ENCODE measurements at regions not wholly inside any gene's neighbourhood (a gene's known extent, or its start where the extent isn't known, plus 50 kb on each side); places are given as distances from the start of the nearest gene placed in this dataset.

DNA sequence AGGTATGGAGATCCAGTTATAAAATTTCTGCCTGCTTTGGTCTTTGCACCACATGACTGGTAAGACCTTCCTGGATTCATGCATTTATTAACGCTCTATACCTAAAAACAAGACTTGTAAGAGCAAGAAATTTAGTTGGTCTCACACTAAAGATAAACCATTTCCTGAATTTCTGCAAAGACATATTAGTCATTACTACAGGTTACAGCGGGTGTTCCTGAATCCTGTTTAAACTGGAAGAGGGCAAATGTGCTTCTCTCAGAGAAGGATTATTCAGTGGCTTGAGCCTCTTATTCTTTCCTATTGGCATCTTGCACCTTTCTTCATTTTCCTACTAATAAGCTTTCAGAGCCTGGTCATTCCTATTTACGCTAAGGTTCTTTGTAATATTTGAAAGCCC is 397.6 kb upstream of the TENM3 start:
- H3K27me3 ChIP-seq: no peaks in the 10 kb centered on the region
- DNase-seq (no peak), ATAC-seq (no peak)
- WGBS, 2 donors: 79 to 84% methylated on average over 3 of the region's 3 CpGs
- intact Hi-C loops (cut with DNase I): no loop called here
- no peaks in the 10 kb centered on the region for H3K4me1 ChIP-seq
- H3K27ac ChIP-seq: no peak overlapping the region
- H3K9me3 ChIP-seq: no peaks in the 10 kb centered on the region
- TF ChIP-seq, protein P1, sequence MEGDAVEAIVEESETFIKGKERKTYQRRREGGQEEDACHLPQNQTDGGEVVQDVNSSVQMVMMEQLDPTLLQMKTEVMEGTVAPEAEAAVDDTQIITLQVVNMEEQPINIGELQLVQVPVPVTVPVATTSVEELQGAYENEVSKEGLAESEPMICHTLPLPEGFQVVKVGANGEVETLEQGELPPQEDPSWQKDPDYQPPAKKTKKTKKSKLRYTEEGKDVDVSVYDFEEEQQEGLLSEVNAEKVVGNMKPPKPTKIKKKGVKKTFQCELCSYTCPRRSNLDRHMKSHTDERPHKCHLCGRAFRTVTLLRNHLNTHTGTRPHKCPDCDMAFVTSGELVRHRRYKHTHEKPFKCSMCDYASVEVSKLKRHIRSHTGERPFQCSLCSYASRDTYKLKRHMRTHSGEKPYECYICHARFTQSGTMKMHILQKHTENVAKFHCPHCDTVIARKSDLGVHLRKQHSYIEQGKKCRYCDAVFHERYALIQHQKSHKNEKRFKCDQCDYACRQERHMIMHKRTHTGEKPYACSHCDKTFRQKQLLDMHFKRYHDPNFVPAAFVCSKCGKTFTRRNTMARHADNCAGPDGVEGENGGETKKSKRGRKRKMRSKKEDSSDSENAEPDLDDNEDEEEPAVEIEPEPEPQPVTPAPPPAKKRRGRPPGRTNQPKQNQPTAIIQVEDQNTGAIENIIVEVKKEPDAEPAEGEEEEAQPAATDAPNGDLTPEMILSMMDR (IDR thresholded peaks at IDR 0.05): no peak
- TF ChIP-seq POLR2A (IDR thresholded peaks at IDR 0.05): no peak
- H3K36me3 ChIP-seq (replicated peaks in 1 of 2; ENCODE audit: insufficient read depth in 1 of 2, low read depth in 2 of 2): no peaks in the 10 kb centered on the region
- no peak overlapping the region for H3K4me3 ChIP-seq

GRCh38 chr4:181846934-181847333 is 396.3 kb upstream of the TENM3 start:
- no peak overlapping the region for H3K4me3 ChIP-seq
- H3K36me3 ChIP-seq (replicated peaks in 1 of 2; ENCODE audit: insufficient read depth in 1 of 2, low read depth in 2 of 2): no peaks in the 10 kb centered on the region
- H3K27me3 ChIP-seq: no peaks in the 10 kb centered on the region
- TF ChIP-seq, protein P1 (IDR thresholded peaks at IDR 0.05): no peak
- no peak for TF ChIP-seq POLR2A (IDR thresholded peaks at IDR 0.05)
- H3K9me3 ChIP-seq: no peaks in the 10 kb centered on the region
- H3K27ac ChIP-seq: no peak overlapping the region
- ATAC-seq (no peak), DNase-seq (no peak)
- no peaks in the 10 kb centered on the region for H3K4me1 ChIP-seq
- intact Hi-C loops (cut with DNase I): no loop called here
- 77 to 80% methylated on average over 4 of the region's 4 CpGs for WGBS, 2 donors

DNA sequence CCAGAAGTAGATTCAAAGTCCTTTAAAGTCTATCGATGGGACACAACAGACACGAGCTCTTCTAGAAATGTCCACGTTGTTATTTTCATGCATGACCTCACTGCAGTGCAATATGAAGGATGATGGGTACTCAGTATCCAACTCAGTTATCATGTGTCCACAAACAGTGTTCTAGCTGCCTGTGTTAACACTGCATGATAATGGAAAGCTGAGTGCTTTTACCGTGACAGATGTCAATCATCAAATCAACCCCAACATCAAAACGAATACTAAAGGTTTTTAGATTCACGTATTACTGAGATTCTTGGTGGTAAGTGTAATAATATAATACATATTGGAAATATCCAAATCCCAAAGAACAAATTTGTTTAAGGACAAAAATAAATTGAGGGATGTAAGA is 394.8 kb upstream of the TENM3 start:
- ATAC-seq (no peak), DNase-seq (no peak)
- TF ChIP-seq, protein P1 (IDR thresholded peaks at IDR 0.05): no peak
- no peak for TF ChIP-seq POLR2A (IDR thresholded peaks at IDR 0.05)
- no peaks in the 10 kb centered on the region for H3K36me3 ChIP-seq (replicated peaks in 1 of 2; ENCODE audit: insufficient read depth in 1 of 2, low read depth in 2 of 2)
- no peaks in the 10 kb centered on the region for H3K27me3 ChIP-seq
- intact Hi-C loops (cut with DNase I): no loop called here
- WGBS, 2 donors: 71 to 74% methylated on average over 6 of the region's 6 CpGs
- no peak overlapping the region for H3K27ac ChIP-seq
- H3K4me3 ChIP-seq: no peak overlapping the region
- H3K4me1 ChIP-seq: no peaks in the 10 kb centered on the region
- H3K9me3 ChIP-seq: no peaks in the 10 kb centered on the region

- TF ChIP-seq POLR2A (IDR thresholded peaks at IDR 0.05): no peak
- TF ChIP-seq, protein P1 (IDR thresholded peaks at IDR 0.05): no peak
- no peak overlapping the region for H3K27ac ChIP-seq
- DNase-seq (no peak), ATAC-seq (no peak)
- H3K27me3 ChIP-seq: no peaks in the 10 kb centered on the region
- H3K4me3 ChIP-seq: no peak overlapping the region
- intact Hi-C loops (cut with DNase I): no loop called here
- 58 to 66% methylated on average over 2 of the region's 2 CpGs for WGBS, 2 donors
- no peaks in the 10 kb centered on the region for H3K4me1 ChIP-seq
- H3K36me3 ChIP-seq (replicated peaks in 1 of 2; ENCODE audit: insufficient read depth in 1 of 2, low read depth in 2 of 2): no peaks in the 10 kb centered on the region
- H3K9me3 ChIP-seq: no peaks in the 10 kb centered on the region
These were observed 393.7 kb upstream of the TENM3 start for GRCh38 chr4:181849472-181849871.

- no peaks in the 10 kb centered on the region for H3K27me3 ChIP-seq
- no peak for ATAC-seq
- intact Hi-C loops (cut with DNase I): no loop called here
These were observed 389.2 kb upstream of the TENM3 start for GRCh38 chr4:181853881-181854511.

More at GRCh38 chr4:181853881-181854511, 389.2 kb upstream of the TENM3 start:
- H3K9me3 ChIP-seq: no peaks in the 10 kb centered on the region
- no peak for DNase-seq
- H3K27ac ChIP-seq: no peak overlapping the region
- H3K4me1 ChIP-seq: no peaks in the 10 kb centered on the region
- TF ChIP-seq POLR2A (IDR thresholded peaks at IDR 0.05): no peak
- TF ChIP-seq, protein P1 (IDR thresholded peaks at IDR 0.05): no peak
- H3K36me3 ChIP-seq (replicated peaks in 1 of 2; ENCODE audit: insufficient read depth in 1 of 2, low read depth in 2 of 2): no peaks in the 10 kb centered on the region
- WGBS, 2 donors: 43 to 46% methylated on average over 6 of the region's 6 CpGs
- no peak overlapping the region for H3K4me3 ChIP-seq
